K562 (cell line): ENCODE measurements at regions not wholly inside any gene's neighbourhood (a gene's known extent, or its start where the extent isn't known, plus 50 kb on each side); places are given as distances from the start of the nearest gene placed in this dataset.

ENCODE experiments used
- ATAC-seq: fragments of 200-7000 bp; cut with Tn5 transposase; 3 replicates; pipeline ENCODE4 v1.9.1; 2020; ENCODE audit warnings: moderate library complexity
- BruUV-seq: library from RNA; stranded (reverse); fragments of 400-500 nt; replicated peaks from 2 replicates; lab custom pipeline; 2021; lab: Mats Ljungman, UMichigan
- CTCF ChIA-PET: fragments of 300-600 bp; formaldehyde crosslinking; extraction: SDS; loops from one replicate; lab custom pipeline; 2021; ENCODE audit warnings: low intra/inter-chr PET ratio; lab: Yijun Ruan, JAX
- POLR2A ChIA-PET: fragments of 300-600, 350-650 bp; sonication (Branson Sonifier 250); formaldehyde crosslinking; extraction: SDS; loops from one replicate; lab custom pipeline; 2021; ENCODE audit warnings: antibody characterized with exemption, inconsistent platforms; lab: Yijun Ruan, JAX
- DNase-seq, 4 experiments: peaks; one replicate each; pipeline versions ENCODE4 v3.0.0 to v3.0.0-alpha.2; 2011 to 2018; ENCODE audit warnings: low spot score in 3 of 4, mixed read lengths in 3 of 4; ENCODE audit errors: extremely low read depth in 1 of 4
- FAIRE-seq: peaks from 2 replicates; lab custom pipeline; 2011; peaks lifted over from hg19 to GRCh38; lab: Jason Lieb, UNC
- H2AFZ ChIP-seq: 2 replicates; pipeline ENCODE4 v1.6.0; 2011; ENCODE audit warnings: low read depth, low read length, control low read depth, inconsistent platforms
- H3K27ac ChIP-seq: fragments of 200-600 bp; 3 replicates; pipeline ENCODE4 v1.8.0; 2011; ENCODE audit warnings: low read depth, mild to moderate bottlenecking, control low read depth, inconsistent platforms, low read length, moderate library complexity, mixed read lengths; ENCODE audit errors: extremely low read depth
- H3K27me3 ChIP-seq, 2 experiments: fragments of 300-600 bp in 1 of 2; 2 replicates in 1 of 2; 3 replicates in 1 of 2; pipeline versions ENCODE4 v1.6.0 to v1.8.0; 2011; ENCODE audit warnings: inconsistent platforms in 2 of 2, low read length in 2 of 2, mild to moderate bottlenecking in 1 of 2, mixed read lengths in 1 of 2, moderate library complexity in 1 of 2; ENCODE audit not compliant: control insufficient read depth in 2 of 2, insufficient read depth in 2 of 2
- H3K36me3 ChIP-seq: fragments of 300-600 bp; 3 replicates; pipeline ENCODE4 v1.8.0; 2011; ENCODE audit warnings: mild to moderate bottlenecking, low read length, inconsistent platforms; ENCODE audit not compliant: control insufficient read depth, insufficient read depth
- H3K4me1 ChIP-seq, 2 experiments: fragments of 200-600 bp in 1 of 2; replicated peaks in 1 of 2; 2 replicates in 1 of 2; 3 replicates in 1 of 2; pipeline versions ENCODE4 v1.5.1 to v1.8.0; 2011; ENCODE audit warnings: inconsistent platforms in 2 of 2, low read length in 2 of 2, mild to moderate bottlenecking in 1 of 2, mixed read lengths in 1 of 2, moderate library complexity in 1 of 2; ENCODE audit not compliant: control insufficient read depth in 2 of 2, insufficient read depth in 2 of 2
- H3K4me2 ChIP-seq: 2 replicates; pipeline ENCODE4 v1.6.1; 2011; ENCODE audit warnings: low read length, control low read depth, inconsistent platforms, mixed read lengths; ENCODE audit not compliant: insufficient read depth
- H3K4me3 ChIP-seq: fragments of 200-600 bp; sonication (generic), shearing (Covaris generic); 2 replicates; pipeline ENCODE4 v1.5.1; 2016; ENCODE audit warnings: control low read depth, inconsistent platforms
- H3K79me2 ChIP-seq: fragments of 200-600 bp; 3 replicates; pipeline ENCODE4 v1.8.0; 2011; ENCODE audit warnings: low read length, inconsistent platforms; ENCODE audit not compliant: control insufficient read depth, insufficient read depth
- H3K9ac ChIP-seq, 2 experiments: 2 replicates each; pipeline versions ENCODE4 v1.6.0 to v1.6.1; 2011; ENCODE audit warnings: low read depth in 2 of 2, low read length in 2 of 2, control low read depth in 1 of 2, inconsistent platforms in 1 of 2, mild to moderate bottlenecking in 1 of 2, mixed read lengths in 1 of 2; ENCODE audit not compliant: insufficient read depth in 1 of 2
- H3K9me1 ChIP-seq: one replicate; pipeline ENCODE4 v1.6.0; 2011; ENCODE audit warnings: inconsistent platforms, mild to moderate bottlenecking, low read length, moderate library complexity; ENCODE audit not compliant: control insufficient read depth, insufficient read depth
- H3K9me3 ChIP-seq: replicated peaks from 2 replicates; pipeline ENCODE4 v1.5.1; 2011; ENCODE audit warnings: low read depth, low read length, inconsistent platforms; ENCODE audit not compliant: control insufficient read depth, insufficient read depth
- H4K20me1 ChIP-seq: replicated peaks from 2 replicates; pipeline ENCODE4 v1.6.1; 2011; ENCODE audit warnings: low read length, inconsistent platforms, mixed read lengths; ENCODE audit not compliant: control insufficient read depth, insufficient read depth
- ARID2 ChIP-seq: fragments of 450-650 bp; IDR thresholded peaks from 2 replicates; pipeline ENCODE4 v1.6.1; 2017; ENCODE audit warnings: antibody characterized with exemption, mild to moderate bottlenecking
- ASH1L ChIP-seq: fragments of 450-650 bp; IDR thresholded peaks from 2 replicates; pipeline ENCODE4 v1.6.1; 2018; ENCODE audit warnings: borderline replicate concordance, mild to moderate bottlenecking, low read depth; ENCODE audit not compliant: partially characterized antibody
- BCLAF1 ChIP-seq, 2 experiments: fragments of 450-650 bp in 1 of 2; IDR thresholded peaks; 2 replicates each; pipeline ENCODE4 v1.6.1; 2011 to 2017; ENCODE audit warnings: low read depth in 2 of 2, antibody characterized with exemption in 1 of 2, borderline replicate concordance in 1 of 2, low read length in 1 of 2, mild to moderate bottlenecking in 1 of 2, mixed read lengths in 1 of 2; ENCODE audit not compliant: control insufficient read depth in 1 of 2
- MGA ChIP-seq: fragments of 450-650 bp; IDR thresholded peaks from 2 replicates; pipeline ENCODE4 v1.6.1; 2016; ENCODE audit warnings: mild to moderate bottlenecking, moderate library complexity
- ZNF280A ChIP-seq: fragments of 450-650 bp; IDR thresholded peaks from 2 replicates; pipeline ENCODE4 v1.6.1; 2018; ENCODE audit warnings: mild to moderate bottlenecking, low read depth; ENCODE audit not compliant: partially characterized antibody
- ZNF408 ChIP-seq: fragments of 250-450 bp; sonication (Bioruptor Pico); IDR thresholded peaks from 2 replicates; pipeline ENCODE4 v1.4.0; 2020; ENCODE audit warnings: low read depth, mild to moderate bottlenecking, moderate library complexity
- WGBS: fragments of 100-300 bp; shearing (Covaris generic); methylation state at CpG from one replicate; pipeline ENCODE4 v1.1.6; 2016; ENCODE audit warnings: low coverage, mixed read lengths; ENCODE audit not compliant: insufficient coverage; ENCODE audit errors: missing lambda C conversion rate; 5-methylcytosine and 5-hydroxymethylcytosine counted together
- in situ Hi-C: fragments of 300-500 bp; cut with MboI; formaldehyde crosslinking; loops from 4 replicates; pipeline ENCODE4 v1.15.0; 2018; ENCODE audit warnings: inconsistent platforms, mixed read lengths
- intact Hi-C: fragments of 100-400 bp; cut with micrococcal nuclease; formaldehyde crosslinking; loops from 2 replicates; pipeline ENCODE4 v1.14.2; 2022

- Histone ChIP-seq H3K9me1 (no peaks in the 10 kb centered on the region), H3K9ac (no peak overlapping the region), H3K4me2 (no peak overlapping the region), H3K36me3 (no peaks in the 10 kb centered on the region), H3K79me2 (no peaks in the 10 kb centered on the region), H3K27me3 (no peaks in the 10 kb centered on the region), H4K20me1 (no peaks in the 10 kb centered on the region), H3K9me3 (no peaks in the 10 kb centered on the region), H3K4me1 (peaks cover 0 to 6% of the 10 kb centered on the region in 2 experiments; a peak in 2 of 5 replicates), H2AFZ (no peak overlapping the region), H3K27ac (no peak overlapping the region), H3K4me3 (no peak overlapping the region)
- no peak for DNase-seq
- WGBS = 84% methylated on average over 6 of the region's 6 CpGs
- intact Hi-C loops (no loop called here), in situ Hi-C loops (no loop called here)
- ChIA-PET POLR2A (no interaction called here), CTCF (no interaction called here)
- no TSS peak for BruUV-seq
- no peak for ATAC-seq
- no peak for FAIRE-seq
- TF ChIP-seq ASH1L (no peak), MGA (no peak), ARID2 (no peak), BCLAF1 (IDR thresholded peaks at IDR 0.05; ENCODE audit: borderline replicate concordance in 1 of 2, control insufficient read depth in 1 of 2, low read depth in 2 of 2, low read length in 1 of 2) (no peak), ZNF280A (no peak), ZNF408 (no peak)
Measured at GRCh38 chr7:13110107-13110506, 422.7 kb downstream of the ARL4A start.
